NCI-H2171 (cell line): ENCODE measurements at regions not wholly inside any gene's neighbourhood (a gene's known extent, or its start where the extent isn't known, plus 50 kb on each side); places are given as distances from the start of the nearest gene placed in this dataset.
"Not testable (repeated sequence)": the region's sequence is repeated elsewhere in the genome, so short reads cannot be mapped to it uniquely, and the experiment has no call there.

Experiments used
- DNase-seq: peaks from one replicate; lab custom pipeline; 2025; lab: John Stamatoyannopoulos, UW

DNA sequence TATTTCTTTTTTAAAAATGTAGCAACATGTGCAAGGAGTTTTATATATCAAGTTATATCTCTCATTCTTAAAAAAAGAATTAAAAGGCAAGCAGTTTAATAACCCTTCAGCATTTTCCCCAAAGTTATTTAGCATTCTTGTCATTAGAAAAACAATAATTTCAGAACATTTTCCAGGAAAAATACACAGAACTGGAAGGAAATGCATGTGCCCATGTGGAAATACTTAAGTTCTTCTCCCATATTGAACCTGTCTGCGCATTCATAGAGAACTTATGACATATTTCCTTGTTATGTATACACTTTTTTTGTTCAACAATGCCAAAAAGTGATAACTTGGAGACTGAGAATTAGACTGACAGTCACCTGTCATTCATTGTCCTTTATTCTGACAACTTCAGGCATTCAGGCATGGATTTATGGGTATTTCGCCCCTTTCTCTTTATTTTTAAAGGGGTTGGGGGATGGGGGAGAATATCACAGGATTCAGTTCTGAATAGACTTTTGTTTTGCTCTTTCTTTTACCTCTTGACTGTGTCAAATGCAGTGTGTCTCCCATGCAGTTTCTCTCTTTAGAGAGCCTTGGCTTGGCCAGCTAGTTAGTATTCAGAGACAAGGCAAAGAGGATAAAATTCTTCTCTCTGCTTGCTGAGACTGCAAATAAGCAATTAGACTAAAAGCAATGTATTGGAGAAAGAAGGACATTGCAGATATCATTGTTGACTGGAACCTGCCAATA is 701.0 kb downstream of the NR2F1-AS1 start:
- DNase-seq: no peak

DNA sequence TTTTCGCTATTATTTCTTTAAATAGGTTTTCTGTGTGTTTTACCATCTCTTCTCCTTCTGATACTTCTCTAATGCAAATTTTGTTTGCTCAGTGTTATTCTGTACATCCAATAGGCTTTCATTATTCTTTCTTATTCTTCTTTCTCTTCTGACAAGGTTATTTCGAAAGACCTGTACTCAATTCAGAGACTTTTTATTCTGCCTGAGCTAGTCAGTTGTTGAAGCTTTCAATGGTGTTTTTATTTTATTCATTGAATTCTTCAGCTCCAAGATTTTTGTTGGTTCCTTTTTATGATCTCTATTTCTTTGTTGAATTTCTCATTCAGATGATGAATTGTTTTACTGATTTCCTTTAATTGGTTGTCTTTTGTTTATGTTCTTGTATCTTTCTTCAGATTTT is 706.2 kb downstream of the NR2F1-AS1 start:
- no peak for DNase-seq

- DNase-seq: no peak
These were observed 712.6 kb downstream of the NR2F1-AS1 start for GRCh38 chr5:92868442-92868841.

DNA sequence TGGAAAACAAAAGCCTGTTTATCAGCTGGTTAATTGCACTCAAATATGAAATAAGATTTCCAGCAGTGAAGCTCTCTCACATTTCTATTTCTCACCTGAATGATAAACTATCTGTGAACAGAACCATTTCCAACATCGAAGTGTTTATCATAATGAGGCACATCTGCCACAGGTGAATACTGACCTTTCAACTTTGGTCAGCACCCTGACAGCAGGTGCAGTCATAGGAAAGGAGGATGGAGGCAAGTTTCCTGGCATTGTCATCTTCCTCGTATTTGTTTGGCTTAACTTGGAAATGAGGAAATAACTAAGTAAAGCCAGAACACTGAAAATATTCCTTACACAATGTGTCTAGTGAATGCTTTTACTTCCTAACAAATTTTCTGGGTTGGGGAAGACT is 716.4 kb downstream of the NR2F1-AS1 start:
- DNase-seq: no peak

- DNase-seq: no peak
These were observed 717.4 kb downstream of the NR2F1-AS1 start for GRCh38 chr5:92863666-92864065.

- no peak for DNase-seq
These were observed 719.3 kb downstream of the NR2F1-AS1 start for GRCh38 chr5:92861531-92862285.

DNA sequence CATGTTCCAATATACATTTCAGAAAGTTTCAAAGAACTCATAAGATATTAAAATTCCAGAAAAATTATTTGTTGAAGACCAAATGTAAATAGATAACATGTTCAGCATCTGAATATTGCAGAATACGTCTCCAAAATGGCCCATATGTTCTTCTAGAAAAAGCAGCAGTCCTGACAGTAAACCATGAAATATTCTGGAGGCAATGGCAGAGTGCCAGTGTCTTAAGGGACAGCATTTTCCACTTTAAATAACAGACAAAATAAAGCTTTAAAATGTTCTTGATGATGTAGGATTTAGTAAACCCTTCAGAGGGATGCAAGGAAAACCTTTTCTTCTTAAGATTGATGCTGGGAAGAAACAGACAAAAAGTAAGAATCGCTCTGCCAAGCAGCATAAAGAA is 721.0 kb downstream of the NR2F1-AS1 start:
- DNase-seq: no peak

- DNase-seq: no peak
These were observed 728.8 kb downstream of the NR2F1-AS1 start for GRCh38 chr5:92852219-92852618.

GRCh38 chr5:92850886-92851285 is 730.1 kb downstream of the NR2F1-AS1 start:
- DNase-seq: no peak

GRCh38 chr5:92849756-92850155 is 731.3 kb downstream of the NR2F1-AS1 start:
- no peak for DNase-seq

DNA sequence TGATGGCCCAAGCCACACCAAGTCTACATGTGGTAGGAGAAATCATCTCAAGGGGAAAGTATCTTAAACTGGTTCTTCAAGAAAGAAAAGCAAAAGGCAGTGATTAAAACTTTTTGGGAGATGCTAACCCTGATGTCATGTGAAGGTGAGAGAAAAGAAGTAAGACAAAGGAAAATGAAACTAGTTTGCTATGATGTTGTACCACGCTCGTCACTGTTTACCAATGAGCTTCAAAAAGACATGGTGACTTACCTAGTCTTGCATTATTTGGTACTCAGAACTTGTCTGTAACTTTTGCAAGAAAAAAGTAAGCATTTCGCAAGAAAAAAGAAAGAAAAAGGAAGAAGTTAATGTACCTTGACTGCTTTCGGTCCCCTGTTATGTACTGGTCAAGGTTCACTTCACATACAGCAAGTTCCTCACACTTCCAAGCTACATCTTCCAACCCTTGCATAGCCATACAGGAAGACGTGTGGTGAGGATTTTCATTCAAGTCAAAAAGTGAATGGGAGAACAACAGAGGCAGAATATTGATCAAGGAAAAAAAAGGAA is 739.3 kb downstream of the NR2F1-AS1 start:
- DNase-seq: no peak

DNA sequence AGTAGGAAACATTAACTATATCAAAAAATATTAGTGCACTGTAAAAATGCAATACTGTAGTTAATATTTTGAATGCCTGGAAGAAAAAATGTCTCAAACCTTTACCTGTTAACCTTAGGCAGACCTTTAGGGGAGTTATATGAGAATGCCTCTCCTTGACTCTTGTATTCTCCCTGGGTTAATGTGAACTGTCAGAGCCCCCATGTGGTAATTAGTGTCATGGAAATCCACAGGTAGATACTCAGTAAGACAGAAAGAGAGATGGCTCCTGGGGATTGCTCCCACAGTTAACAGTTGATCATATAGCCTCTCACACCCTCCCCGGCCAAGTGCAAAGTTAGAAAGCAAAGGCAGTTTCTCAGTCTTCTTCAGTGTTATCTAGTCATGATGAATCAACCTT is 742.8 kb downstream of the NR2F1-AS1 start:
- no peak for DNase-seq

DNA sequence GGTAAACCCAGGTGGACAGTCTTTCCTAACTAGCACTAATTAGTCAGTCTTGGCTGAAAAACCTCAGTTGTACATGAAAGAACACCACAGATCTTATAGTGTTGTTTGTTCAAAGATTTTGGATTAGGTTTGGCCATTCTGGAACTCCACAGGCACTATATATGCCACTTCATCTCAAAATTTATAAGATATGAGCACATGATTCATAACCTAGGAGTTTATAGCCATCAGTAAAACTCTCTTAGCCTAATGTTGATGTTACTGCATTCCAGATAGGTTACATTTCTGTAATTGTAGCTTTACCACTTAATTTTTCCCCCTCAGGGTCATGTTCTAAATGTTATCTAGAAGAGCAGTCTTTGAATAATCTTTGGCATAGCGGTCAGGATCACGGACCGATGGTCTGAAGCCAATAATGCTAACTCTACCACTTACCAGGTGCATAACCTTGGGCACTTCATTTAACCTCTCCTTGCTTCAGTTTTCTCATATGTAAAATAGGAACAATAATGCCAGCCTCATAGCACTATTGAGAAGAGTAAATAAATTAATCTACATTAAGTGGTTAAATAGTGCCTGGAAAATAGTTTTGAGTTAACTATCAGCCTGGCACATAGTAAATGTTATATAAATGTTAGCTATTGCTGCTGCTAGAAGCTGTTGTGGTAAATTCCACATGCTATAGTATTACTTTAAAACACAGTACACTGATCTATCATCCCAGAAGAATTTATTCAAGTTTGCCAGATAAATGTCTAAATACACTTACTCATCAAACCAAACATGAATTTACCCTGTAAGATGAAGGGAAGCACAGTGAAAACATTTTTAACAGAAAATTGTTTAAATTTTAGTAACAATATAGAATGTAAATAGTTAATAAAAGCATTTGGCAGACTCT is 743.9 kb downstream of the NR2F1-AS1 start:
- no peak for DNase-seq

DNA sequence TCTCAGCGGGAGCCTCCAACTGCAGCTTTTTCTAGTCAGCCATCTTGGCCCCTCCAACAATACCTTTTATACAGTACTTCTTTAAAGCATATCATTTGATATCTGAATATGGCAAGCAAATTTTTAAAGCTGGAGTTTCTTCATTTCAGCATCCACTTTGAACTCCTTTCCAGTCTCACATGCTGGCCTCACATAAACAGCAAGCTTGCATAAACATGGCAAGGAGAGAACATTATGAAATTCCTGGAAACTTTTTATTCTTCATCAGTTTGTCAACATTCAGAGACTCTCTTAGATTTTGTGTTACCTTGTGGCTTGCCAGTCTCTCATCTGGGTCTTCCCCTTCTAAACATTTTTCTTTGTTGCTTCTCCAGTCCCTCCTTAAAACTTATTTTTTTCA is 745.3 kb downstream of the NR2F1-AS1 start:
- DNase-seq: no peak

DNA sequence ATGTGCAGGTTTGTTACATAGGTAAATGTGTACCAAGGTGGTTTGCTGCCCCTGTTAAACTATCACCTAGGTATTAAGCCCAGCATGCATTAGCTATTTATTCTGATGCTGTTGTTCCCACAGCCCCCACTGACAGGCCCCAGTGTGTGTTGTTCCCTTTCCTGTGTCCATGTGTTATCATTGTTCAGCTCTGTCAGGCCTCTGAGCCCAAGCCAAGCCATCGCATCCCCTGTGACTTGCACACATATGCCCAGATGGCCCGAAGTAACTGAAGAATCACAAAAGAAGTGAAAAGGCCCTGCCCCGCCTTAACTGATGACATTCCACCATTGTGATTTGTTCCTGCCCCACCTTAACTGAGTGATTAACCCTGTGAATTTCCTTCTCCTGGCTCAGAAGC is 757.5 kb downstream of the NR2F1-AS1 start:
- not testable (repeated sequence) for DNase-seq

DNA sequence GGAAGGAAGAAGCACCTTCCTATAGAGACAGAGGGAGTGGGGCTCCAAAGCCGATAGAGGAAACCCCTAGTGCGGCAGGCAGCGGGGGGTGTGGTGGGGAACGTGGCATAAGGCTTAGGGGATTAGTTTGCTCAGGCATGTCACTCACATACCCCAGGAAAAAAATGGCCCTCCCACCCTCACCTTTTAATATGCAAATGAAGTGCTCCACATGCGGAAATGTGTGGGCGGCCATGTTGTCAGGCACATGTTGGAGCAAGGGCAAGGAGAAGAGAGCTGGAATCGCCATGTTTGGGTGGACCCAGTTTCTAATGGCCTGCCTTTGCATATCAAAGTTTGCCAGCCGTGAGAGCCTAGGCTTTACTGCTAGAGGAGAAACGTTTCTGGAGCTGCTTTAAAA is 758.8 kb downstream of the NR2F1-AS1 start:
- DNase-seq: no peak

DNA sequence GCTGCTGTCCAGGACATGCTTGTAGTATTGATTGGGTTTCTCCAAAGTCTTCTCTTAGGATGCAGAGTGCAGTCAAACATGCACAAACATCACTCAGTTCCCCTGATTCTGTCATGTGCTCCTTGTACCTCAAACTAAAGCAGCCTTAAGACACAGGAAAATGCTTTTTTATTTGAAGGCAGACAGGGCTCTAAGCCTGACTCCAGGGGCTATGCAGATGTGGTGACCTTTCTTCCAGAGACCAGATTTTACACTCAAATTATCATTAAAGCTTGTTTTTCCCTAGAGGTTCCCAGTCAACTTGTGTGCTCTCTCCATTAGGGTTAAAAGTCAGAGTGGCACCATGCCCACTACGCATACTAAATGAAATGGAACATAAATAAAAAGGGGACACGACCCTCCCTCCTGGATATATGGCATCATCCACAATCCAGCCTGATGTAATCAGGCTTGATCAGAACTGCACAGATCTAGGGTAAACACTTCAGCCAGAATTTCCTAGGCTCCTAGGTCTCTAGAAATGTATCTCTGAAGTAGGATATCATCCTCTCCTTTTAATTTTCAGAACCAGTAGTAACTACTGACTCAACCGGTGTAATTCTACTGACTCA is 771.1 kb downstream of the NR2F1-AS1 start:
- no peak for DNase-seq

DNA sequence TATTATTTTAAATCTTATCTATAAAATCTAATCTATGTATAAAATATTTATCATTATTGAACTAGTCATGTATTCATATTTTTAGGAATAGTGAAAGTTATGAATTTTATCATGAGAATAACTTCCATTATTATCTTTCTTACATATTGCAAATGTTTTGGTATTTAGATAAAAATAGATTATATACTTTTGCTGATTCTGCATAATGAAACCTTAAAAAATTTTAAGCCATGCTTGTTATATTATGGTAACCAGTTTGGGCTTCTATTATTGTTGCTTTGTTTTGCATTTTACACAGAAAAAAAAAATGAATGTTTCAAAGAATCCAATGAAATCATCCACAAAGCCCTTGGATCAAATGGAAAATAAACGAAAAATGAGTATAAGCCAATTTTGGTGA is 772.5 kb downstream of the NR2F1-AS1 start:
- DNase-seq: no peak

GRCh38 chr5:92807085-92807484 is 773.9 kb downstream of the NR2F1-AS1 start:
- no peak for DNase-seq

- DNase-seq: no peak
These were observed 775.6 kb downstream of the NR2F1-AS1 start for GRCh38 chr5:92805446-92805845.

- DNase-seq: no peak
These were observed 779.1 kb downstream of the NR2F1-AS1 start for GRCh38 chr5:92801911-92802310.

DNA sequence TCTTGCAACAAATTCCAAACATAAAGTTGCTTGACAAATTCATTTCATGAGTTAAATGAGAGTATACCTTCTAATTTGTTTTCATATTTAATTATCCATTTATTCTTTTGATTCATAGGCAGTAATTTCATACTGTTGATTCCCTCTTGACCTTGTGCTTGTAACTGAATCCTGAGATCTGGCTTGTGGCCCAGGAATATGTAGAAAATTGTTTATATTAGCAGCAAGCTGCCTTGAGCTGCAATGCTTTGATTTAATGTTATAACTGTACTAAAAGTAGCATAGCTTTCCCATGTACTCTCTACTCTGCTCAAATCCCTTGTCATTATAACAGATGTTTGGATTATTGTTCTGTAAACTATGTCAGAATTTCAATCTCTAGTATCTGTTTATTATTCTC is 780.7 kb downstream of the NR2F1-AS1 start:
- peak; percentile 32 for DNase-seq
